NCI-H1436 (cell line): ENCODE measurements at regions not wholly inside any gene's neighbourhood (a gene's known extent, or its start where the extent isn't known, plus 50 kb on each side); places are given as distances from the start of the nearest gene placed in this dataset.
A peak's percentile ranks its signal among the peaks of the same experiment; 100 is the strongest.
"Not testable (repeated sequence)": the region's sequence is repeated elsewhere in the genome, so short reads cannot be mapped to it uniquely, and the experiment has no call there.

Experiments used
- DNase-seq: peaks from one replicate; lab custom pipeline; 2025; lab: John Stamatoyannopoulos, UW

DNA sequence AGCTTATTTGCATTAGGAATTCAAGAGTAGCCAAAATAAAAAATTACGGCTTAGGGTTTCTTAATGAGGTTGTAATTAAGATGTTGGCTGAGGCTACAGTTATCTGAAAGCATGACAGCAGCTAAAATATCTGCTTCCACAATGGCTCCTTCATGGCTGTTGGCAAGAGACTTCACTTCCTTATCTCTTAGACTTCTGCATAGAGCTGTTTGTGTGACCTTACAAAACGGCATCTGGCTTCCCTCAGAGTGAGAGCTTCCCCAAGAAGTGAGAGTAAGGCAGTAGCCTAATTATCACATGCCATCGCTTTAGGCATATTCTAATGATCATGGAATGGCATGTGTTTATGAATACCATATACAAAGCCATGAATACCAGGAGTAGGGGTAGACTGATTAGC, 57.6 kb downstream of the CCDC59 start:
- DNase-seq, result no peak

DNA sequence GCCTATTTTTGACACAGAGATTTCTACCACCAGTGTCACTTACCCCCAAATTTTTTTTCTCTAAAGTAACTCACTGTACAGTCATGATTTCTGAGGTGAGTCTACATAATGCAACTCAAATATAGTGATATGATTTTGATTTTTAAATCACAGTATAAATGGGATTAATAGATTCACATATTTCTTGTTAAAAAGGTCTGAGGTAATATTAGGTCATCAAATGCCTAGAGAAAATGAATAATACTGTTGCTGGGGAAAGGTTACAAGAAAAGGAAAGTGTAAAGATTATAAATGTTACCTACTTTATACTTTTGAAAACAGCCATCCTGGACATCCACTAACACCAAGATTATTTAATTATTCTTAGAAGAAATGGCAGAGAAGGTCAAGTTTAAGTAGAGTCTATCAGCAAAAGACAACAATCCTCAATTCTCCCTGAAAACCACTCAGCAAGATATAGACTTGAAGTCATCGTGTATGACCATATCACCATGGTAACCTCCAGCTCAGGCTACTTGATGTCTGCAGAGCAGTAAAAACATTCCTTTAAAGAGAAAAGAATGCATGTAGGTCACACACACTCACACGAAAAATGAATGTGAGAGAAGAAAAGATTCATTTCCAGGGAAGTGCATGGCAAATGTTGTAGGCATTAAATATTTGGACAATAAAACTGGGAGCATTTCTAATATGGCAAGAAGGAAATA, 58.7 kb downstream of the CCDC59 start:
- no peak for DNase-seq

DNA sequence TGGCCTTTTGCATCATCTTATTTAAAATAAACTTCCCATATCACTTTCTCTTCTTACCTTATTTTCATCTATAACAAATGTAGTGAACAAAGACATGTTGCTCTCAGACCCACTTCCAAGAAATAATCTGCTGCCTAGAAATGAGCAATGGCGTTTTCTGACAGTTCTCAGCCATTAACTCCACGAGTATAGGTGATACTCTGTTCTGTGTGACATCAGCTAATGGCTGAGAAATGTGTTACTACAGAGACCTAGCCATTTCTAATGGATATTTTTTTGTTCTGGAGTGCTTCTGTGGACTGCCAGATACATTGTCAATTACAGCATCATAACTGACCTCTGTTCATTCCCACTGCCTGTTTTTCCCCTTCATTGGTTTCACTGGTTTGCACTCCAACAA, 67.8 kb downstream of the CCDC59 start:
- DNase-seq, result no peak

GRCh38 chr12:82281335-82281734, 76.9 kb downstream of the CCDC59 start:
- not testable (repeated sequence) for DNase-seq

DNA sequence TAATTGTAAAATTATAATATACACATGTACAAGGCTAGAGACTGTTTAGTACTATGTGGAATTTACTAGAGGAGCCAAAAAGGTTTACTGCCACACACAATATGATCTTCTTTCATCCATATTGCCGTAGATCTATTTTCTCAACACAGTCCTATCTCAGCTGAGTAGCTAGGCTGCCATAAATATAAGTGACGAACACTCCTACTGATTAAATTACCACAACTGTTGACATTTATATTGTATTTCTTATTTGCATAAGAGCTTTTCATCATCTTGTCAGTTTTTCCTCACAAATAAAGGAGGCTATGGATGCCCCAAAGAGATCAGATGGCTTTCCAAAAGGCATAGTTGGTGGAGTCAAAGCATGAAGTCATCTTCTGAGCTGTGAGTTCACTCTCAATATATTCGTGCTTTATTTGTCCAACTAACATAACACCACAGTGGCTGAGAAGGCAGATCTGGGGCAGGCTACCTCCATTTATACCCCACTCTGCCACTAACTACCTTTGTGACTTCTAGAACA, 78.6 kb downstream of the CCDC59 start:
- peak; percentile 18 for DNase-seq

- peak; percentile 14 for DNase-seq
These were observed 80.6 kb downstream of the CCDC59 start for GRCh38 chr12:82277582-82277981.

- no peak for DNase-seq
These were observed 115.5 kb downstream of the CCDC59 start for GRCh38 chr12:82242729-82243128.

- DNase-seq, result no peak
These were observed 132.3 kb downstream of the CCDC59 start for GRCh38 chr12:82225871-82226270.

DNA sequence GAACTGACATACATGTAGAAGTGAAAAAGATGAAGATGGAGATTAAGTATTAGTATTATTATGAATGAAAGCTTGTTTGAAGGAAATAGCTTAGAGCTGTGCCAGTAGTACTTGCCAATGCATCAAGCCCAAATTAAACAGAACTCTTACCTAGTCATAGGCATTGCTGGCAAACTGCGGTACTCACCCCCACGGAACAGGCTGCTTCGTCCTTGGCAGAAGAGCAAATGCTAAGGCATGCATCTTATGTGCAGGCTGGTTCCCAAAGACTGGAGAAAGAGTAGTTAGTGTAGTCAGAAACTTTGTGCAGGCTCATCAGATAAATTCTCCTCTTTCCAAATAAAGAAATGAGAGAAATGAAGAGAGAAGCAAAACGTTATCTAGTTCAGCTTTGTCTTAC, 134.8 kb downstream of the CCDC59 start:
- DNase-seq, result no peak

GRCh38 chr12:82216475-82216874, 141.7 kb downstream of the CCDC59 start:
- DNase-seq, result no peak

DNA sequence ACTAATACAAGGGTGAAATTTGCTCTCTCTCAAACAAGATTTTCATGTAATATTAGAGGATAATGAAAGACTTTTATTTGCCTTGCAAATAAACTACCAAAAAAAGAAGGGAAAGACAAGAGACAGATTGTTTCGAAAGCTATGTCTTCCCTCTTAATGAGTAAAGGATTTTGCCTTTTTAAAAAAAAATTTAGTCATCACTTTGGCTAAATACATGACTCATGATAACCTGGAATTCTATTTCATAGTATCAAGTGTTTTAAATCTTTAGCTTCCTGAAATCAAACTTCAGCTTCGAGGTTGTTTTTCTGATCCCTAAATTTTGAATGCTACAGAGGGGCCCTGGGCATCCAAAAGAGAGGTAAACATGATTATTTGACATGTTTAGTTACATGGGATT, 144.4 kb downstream of the CCDC59 start:
- no peak for DNase-seq

DNA sequence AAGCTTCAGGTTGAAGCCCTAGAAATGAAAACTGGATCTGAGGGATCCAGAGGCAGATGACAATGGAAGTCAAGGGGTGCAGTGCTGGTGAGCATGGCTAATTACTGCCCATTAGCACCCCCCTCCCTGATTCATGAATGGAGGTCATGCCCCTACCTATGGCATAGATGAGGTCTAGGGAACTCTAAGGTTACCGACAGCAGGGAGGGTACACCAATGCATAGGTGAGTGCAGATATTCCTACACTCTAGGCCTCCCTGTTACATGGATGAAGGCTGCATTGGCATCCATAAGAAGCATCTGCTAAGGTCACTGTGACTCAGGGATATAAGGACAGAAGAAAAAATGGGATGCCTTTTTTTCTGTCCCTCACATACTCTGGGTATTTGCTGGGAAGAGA, 147.3 kb downstream of the CCDC59 start:
- no peak for DNase-seq

DNA sequence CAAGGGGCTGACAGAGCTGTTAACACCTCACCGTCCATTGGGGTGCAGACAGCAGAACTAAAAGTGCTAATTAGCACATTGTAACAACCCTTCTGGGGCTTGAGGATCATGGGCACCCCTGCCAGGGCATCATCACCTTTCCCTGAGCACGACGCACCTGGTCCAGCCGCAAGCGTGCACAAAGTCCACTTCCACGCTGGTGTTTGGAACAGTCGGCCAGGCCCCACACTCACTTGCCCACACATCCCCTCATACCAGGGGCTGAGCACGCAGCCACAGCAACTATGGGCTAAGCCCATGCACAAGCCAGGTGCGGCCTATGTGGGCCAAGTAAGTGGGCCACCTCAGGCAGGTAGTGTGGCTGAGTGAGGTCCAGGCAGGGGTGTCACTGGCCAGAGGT, 148.7 kb downstream of the CCDC59 start:
- no peak for DNase-seq

DNA sequence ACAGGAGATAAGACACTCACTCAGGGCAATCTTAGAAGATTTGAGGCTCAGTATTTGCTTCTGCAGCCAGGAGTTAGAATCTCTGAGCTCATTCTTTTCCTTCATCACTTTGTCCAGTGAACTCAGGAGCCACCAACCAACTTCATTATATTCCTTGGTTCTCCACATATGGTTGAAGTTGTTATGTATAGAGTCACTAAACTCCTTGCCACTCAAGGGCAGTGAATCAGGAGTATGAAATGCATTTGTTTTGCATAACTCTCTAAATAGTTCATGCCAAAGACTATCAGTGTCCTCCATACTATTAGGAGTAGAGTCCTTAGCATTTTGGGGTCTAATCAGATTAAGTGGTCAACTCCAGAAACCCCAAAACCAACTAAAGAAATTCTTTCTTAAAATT, 150.6 kb downstream of the CCDC59 start:
- no peak for DNase-seq

DNA sequence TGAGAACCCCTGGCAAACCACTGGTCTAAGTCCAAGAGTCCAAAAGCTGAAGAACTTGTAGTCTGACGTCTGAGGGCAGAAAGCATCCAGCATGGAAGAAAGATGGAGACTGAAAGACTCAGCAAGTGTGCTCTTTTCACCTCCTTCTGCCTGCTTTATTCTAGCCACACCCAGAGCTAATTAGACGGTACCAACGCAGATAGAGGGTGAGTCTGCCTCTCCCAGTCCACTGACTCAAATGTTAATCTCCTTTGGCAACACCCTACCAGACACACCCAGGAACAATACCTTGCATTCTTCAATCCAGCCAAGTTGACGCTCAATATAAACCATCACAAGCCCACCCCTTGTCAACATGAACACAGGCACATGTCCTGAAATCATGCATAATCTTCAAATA, 155.1 kb downstream of the CCDC59 start:
- DNase-seq, result no peak

GRCh38 chr12:82187595-82187994, 170.6 kb downstream of the CCDC59 start:
- DNase-seq, result no peak

DNA sequence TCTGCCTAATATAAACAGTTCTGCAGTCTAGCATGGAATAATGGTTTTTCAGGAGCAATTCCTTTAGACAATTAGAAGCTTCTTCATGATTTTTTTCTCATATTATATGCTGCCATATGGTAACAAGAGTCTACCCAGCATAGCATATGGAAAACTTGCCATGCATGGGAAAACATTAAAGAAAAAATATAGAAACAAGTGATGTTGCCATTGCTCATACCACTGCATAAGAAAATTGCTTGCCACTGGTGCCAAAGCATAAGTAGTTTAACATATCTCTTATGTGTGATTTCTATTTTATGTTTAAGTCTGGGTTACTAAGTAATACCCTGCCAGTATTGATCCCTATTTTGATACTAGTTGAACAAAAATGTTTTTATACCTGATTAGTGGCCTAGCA, 171.2 kb downstream of the CCDC59 start:
- no peak for DNase-seq

DNA sequence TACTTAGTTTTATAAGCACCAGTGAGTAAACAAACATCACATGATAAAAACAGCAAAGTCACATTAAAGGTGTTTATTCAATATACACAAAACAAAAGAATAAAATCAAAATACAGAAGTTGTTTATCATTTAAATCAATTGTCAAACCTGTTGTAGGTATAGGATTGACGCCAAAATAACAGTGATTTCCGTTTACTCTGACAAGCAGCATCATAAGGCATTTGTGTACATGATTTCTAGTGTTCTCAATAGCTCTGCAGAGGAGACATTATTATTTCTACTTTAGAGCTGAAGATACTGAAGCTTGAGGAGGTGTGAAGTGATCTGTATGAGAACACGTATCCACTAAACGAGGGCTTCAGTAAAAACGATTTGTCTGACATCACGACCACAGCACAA, 171.9 kb downstream of the CCDC59 start:
- no peak for DNase-seq

DNA sequence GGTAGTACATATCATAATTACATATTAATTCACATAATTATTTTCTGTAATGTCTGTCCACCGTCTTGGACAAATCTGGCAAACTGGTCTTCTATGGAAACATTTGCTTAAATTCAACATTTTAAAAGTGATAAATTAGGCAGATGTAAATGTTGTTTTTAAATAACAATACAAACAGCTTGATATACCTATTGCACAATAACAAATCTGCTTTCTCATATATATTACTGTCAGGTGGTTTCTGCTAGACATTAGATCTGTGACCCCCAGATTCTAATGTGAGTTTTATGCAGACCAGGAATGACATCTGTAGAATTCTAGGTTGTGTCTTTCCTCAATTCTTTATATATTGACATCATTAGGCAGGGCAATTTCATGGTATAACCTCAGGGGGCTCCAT, 173.3 kb downstream of the CCDC59 start:
- DNase-seq, result no peak

- no peak for DNase-seq
These were observed 175.5 kb downstream of the CCDC59 start for GRCh38 chr12:82182601-82183190.

GRCh38 chr12:82176761-82177490, 181.3 kb downstream of the CCDC59 start:
- peak; percentile 6 for DNase-seq

GRCh38 chr12:82176026-82176425, 182.2 kb downstream of the CCDC59 start:
- no peak for DNase-seq

- peak; percentile 85 for DNase-seq
These were observed 183.3 kb downstream of the CCDC59 start for GRCh38 chr12:82174936-82175335.
